ENCODE measurements at regions not wholly inside any gene's neighbourhood (a gene's known extent, or its start where the extent isn't known, plus 50 kb on each side); places are given as distances from the start of the nearest gene placed in this dataset.

GRCh38 chr3:168250415-168250861, 154.7 kb upstream of the GOLIM4 start:
- H3K4me1 ChIP-seq: peaks cover 10% of the 10 kb centered on the region
- no peaks in the 10 kb centered on the region for H3K9me3 ChIP-seq
- no peak for TF ChIP-seq CTCF (IDR thresholded peaks at IDR 0.05)
- peaks cover 34% of the 10 kb centered on the region for H3K27me3 ChIP-seq
- H3K9ac ChIP-seq (ENCODE audit: low read depth in 2 of 2, low read length in 2 of 2): no peak overlapping the region
- no peak overlapping the region for H3K27ac ChIP-seq
- peak overlapping the region; percentile 52 for H3K4me3 ChIP-seq
- DNase-seq: no peak
- intact Hi-C loops (cut with DNase I): no loop called here
- H3K36me3 ChIP-seq: no peaks in the 10 kb centered on the region

GRCh38 chr3:168249550-168250414, 154.1 kb upstream of the GOLIM4 start:
- H3K9ac ChIP-seq (ENCODE audit: low read depth in 2 of 2, low read length in 2 of 2): peak overlapping the region in 1 of 2 donors; percentile 19
- H3K4me3 ChIP-seq: peak overlapping the region; percentile 52

GRCh38 chr3:168249205-168249549, 153.5 kb upstream of the GOLIM4 start:
- peak overlapping the region; percentile 52 for H3K4me3 ChIP-seq
- H3K9me3 ChIP-seq: no peaks in the 10 kb centered on the region
- H3K36me3 ChIP-seq: no peaks in the 10 kb centered on the region
- no peak overlapping the region for H3K27ac ChIP-seq
- H3K4me1 ChIP-seq: peaks cover 10% of the 10 kb centered on the region
- DNase-seq: no peak
- TF ChIP-seq CTCF (IDR thresholded peaks at IDR 0.05): no peak
- peak overlapping the region in 1 of 2 donors; percentile 8 for H3K9ac ChIP-seq (ENCODE audit: low read depth in 2 of 2, low read length in 2 of 2)
- intact Hi-C loops (cut with DNase I): no loop called here
- H3K27me3 ChIP-seq: peaks cover 34% of the 10 kb centered on the region

More at GRCh38 chr3:168249550-168250414, 154.1 kb upstream of the GOLIM4 start:
- Histone ChIP-seq H3K27ac (no peak overlapping the region), H3K9me3 (no peaks in the 10 kb centered on the region), H3K4me1 (peaks cover 10% of the 10 kb centered on the region), H3K36me3 (no peaks in the 10 kb centered on the region), H3K27me3 (peaks cover 34% of the 10 kb centered on the region)
- DNase-seq: peak; percentile 77
- intact Hi-C loops (cut with DNase I): no loop called here
- peak; percentile 24 for TF ChIP-seq CTCF (IDR thresholded peaks at IDR 0.05)

- no peaks in the 10 kb centered on the region for H3K36me3 ChIP-seq
- no peak overlapping the region for H3K27ac ChIP-seq
- peaks cover 10% of the 10 kb centered on the region for H3K4me1 ChIP-seq
- intact Hi-C loops (cut with DNase I): no loop called here
- DNase-seq: no peak
- TF ChIP-seq CTCF (IDR thresholded peaks at IDR 0.05): no peak
- no peak overlapping the region for H3K9ac ChIP-seq (ENCODE audit: low read depth in 2 of 2, low read length in 2 of 2)
- H3K27me3 ChIP-seq: peaks cover 34% of the 10 kb centered on the region
- peak overlapping the region; percentile 52 for H3K4me3 ChIP-seq
- no peaks in the 10 kb centered on the region for H3K9me3 ChIP-seq
Measured at GRCh38 chr3:168248383-168249204, 152.9 kb upstream of the GOLIM4 start.

GRCh38 chr3:168241156-168241555, 145.4 kb upstream of the GOLIM4 start:
- TF ChIP-seq CTCF (IDR thresholded peaks at IDR 0.05): no peak
- Histone ChIP-seq H3K27ac (no peak overlapping the region), H3K36me3 (no peaks in the 10 kb centered on the region), H3K9me3 (no peaks in the 10 kb centered on the region), H3K4me1 (no peaks in the 10 kb centered on the region), H3K4me3 (no peak overlapping the region), H3K9ac (ENCODE audit: low read depth in 2 of 2, low read length in 2 of 2) (no peak overlapping the region), H3K27me3 (no peaks in the 10 kb centered on the region)
- intact Hi-C loops (cut with DNase I): no loop called here
- no peak for DNase-seq
